MCF 10A (cell line): ENCODE measurements at regions not wholly inside any gene's neighbourhood (a gene's known extent, or its start where the extent isn't known, plus 50 kb on each side); places are given as distances from the start of the nearest gene placed in this dataset.

ENCODE experiments used
- BruUV-seq: library from RNA; stranded (reverse); fragments of 400-500 nt; replicated peaks from 2 replicates; lab custom pipeline; 2021; lab: Mats Ljungman, UMichigan
- CTCF ChIA-PET: fragments of 300-600 bp; sonication (Branson Sonifier 250); formaldehyde crosslinking; extraction: SDS; loops from one replicate; lab custom pipeline; 2021; ENCODE audit warnings: antibody characterized with exemption, inconsistent platforms; lab: Yijun Ruan, JAX
- POLR2A ChIA-PET: fragments of 300-600, 350-650 bp; sonication (Branson Sonifier 250); formaldehyde crosslinking; extraction: SDS; loops from one replicate; lab custom pipeline; 2020; ENCODE audit warnings: antibody characterized with exemption, inconsistent platforms; lab: Yijun Ruan, JAX
- DNase-seq: peaks from one replicate; pipeline ENCODE4 v3.0.0-alpha.2; 2018; ENCODE audit not compliant: unreplicated experiment
- H3K27ac Mint-ChIP-seq: one replicate; pipeline ENCODE4 v1.8.0; 2022; ENCODE audit warnings: mild to moderate bottlenecking, low read depth, mixed read lengths; ENCODE audit not compliant: unreplicated experiment
- H3K27me3 Mint-ChIP-seq: one replicate; pipeline ENCODE4 v1.8.0; 2022; ENCODE audit warnings: mixed read lengths; ENCODE audit not compliant: insufficient read depth, unreplicated experiment
- H3K36me3 Mint-ChIP-seq: one replicate; pipeline ENCODE4 v1.8.0; 2022; ENCODE audit warnings: mild to moderate bottlenecking, moderate library complexity, mixed read lengths; ENCODE audit not compliant: insufficient read depth, unreplicated experiment
- H3K4me1 Mint-ChIP-seq: one replicate; pipeline ENCODE4 v1.8.0; 2022; ENCODE audit warnings: mixed read lengths; ENCODE audit not compliant: insufficient read depth, unreplicated experiment
- H3K4me3 Mint-ChIP-seq: one replicate; pipeline ENCODE4 v1.8.0; 2022; ENCODE audit warnings: mild to moderate bottlenecking, moderate library complexity, mixed read lengths; ENCODE audit not compliant: unreplicated experiment
- H3K9me3 Mint-ChIP-seq: one replicate; pipeline ENCODE4 v1.8.0; 2022; ENCODE audit warnings: mixed read lengths; ENCODE audit not compliant: unreplicated experiment
- CTCF ChIP-seq: fragments of 200-600 bp; IDR thresholded peaks from one replicate; pipeline ENCODE4 v1.8.0; 2022; ENCODE audit warnings: antibody characterized with exemption, mild to moderate bottlenecking; ENCODE audit not compliant: unreplicated experiment
- intact Hi-C: fragments of 100-400 bp; cut with micrococcal nuclease; formaldehyde crosslinking; loops from 2 replicates; pipeline ENCODE4 v1.14.1; 2022

GRCh38 chr22:48182846-48183805, 1420.7 kb downstream of the TBC1D22A start:
- POLR2A ChIA-PET: no interaction called here
- Mint-ChIP-seq H3K9me3 (peaks cover 29% of the 10 kb centered on the region), H3K4me1 (no peaks in the 10 kb centered on the region), H3K4me3 (no peak overlapping the region), H3K36me3 (no peaks in the 10 kb centered on the region), H3K27me3 (no peaks in the 10 kb centered on the region), H3K27ac (no peak overlapping the region)
- DNase-seq: no peak
- BruUV-seq: no TSS peak
- TF ChIP-seq CTCF: no peak
- intact Hi-C loops: no loop called here
- CTCF ChIA-PET: interaction anchor here (0.6 kb wide), 1 partner anchor 1004 kb away, joined by 3 read pairs; no protein-coding TSS in a partner anchor

GRCh38 chr22:48182031-48182430, 1419.6 kb downstream of the TBC1D22A start:
- intact Hi-C loops: no loop called here
- no peak overlapping the region for H3K4me3 Mint-ChIP-seq
- DNase-seq: no peak

GRCh38 chr22:48181263-48181955, 1419.0 kb downstream of the TBC1D22A start:
- H3K4me3 Mint-ChIP-seq: no peak overlapping the region
- CTCF ChIA-PET: no interaction called here
- H3K4me1 Mint-ChIP-seq: no peaks in the 10 kb centered on the region
- no peak overlapping the region for H3K27ac Mint-ChIP-seq
- TF ChIP-seq CTCF: no peak
- peaks cover 40% of the 10 kb centered on the region for H3K9me3 Mint-ChIP-seq
- H3K27me3 Mint-ChIP-seq: no peaks in the 10 kb centered on the region
- POLR2A ChIA-PET: no interaction called here
- DNase-seq: no peak
- intact Hi-C loops: no loop called here
- no TSS peak for BruUV-seq
- H3K36me3 Mint-ChIP-seq: no peaks in the 10 kb centered on the region

More at GRCh38 chr22:48182031-48182430, 1419.6 kb downstream of the TBC1D22A start:
- ChIA-PET CTCF (no interaction called here), POLR2A (no interaction called here)
- TF ChIP-seq CTCF: no peak
- Mint-ChIP-seq H3K27ac (no peak overlapping the region), H3K9me3 (peaks cover 36% of the 10 kb centered on the region), H3K4me1 (no peaks in the 10 kb centered on the region), H3K36me3 (no peaks in the 10 kb centered on the region), H3K27me3 (no peaks in the 10 kb centered on the region)
- no TSS peak for BruUV-seq

- H3K27ac Mint-ChIP-seq: no peak overlapping the region
- TF ChIP-seq CTCF: no peak
- BruUV-seq: no TSS peak
- H3K27me3 Mint-ChIP-seq: no peaks in the 10 kb centered on the region
- no peak for DNase-seq
- H3K9me3 Mint-ChIP-seq: peaks cover 40% of the 10 kb centered on the region
- CTCF ChIA-PET: no interaction called here
- H3K4me1 Mint-ChIP-seq: no peaks in the 10 kb centered on the region
- POLR2A ChIA-PET: no interaction called here
- intact Hi-C loops: no loop called here
- no peaks in the 10 kb centered on the region for H3K36me3 Mint-ChIP-seq
- no peak overlapping the region for H3K4me3 Mint-ChIP-seq
Measured at GRCh38 chr22:48180631-48181030, 1418.2 kb downstream of the TBC1D22A start.
